Activated CD4-positive, alpha-beta T cell treated with anti-CD3 and anti-CD28 coated beads, Interleukin-2, amount 10 ng/mL, durations not matched to agents 7 days and 5 days (primary cell): ENCODE measurements at regions not wholly inside any gene's neighbourhood (a gene's known extent, or its start where the extent isn't known, plus 50 kb on each side); places are given as distances from the start of the nearest gene placed in this dataset.

ENCODE experiments used
- CTCF ChIA-PET: fragments of 350-600 bp; sonication (Branson Sonifier 250); formaldehyde crosslinking; loops from one replicate; lab custom pipeline; 2021; ENCODE audit warnings: antibody characterized with exemption; lab: Charles Lee
- POLR2A ChIA-PET: fragments of 350-600 bp; sonication (Branson Sonifier 250); formaldehyde crosslinking; loops from one replicate; lab custom pipeline; 2021; ENCODE audit warnings: antibody characterized with exemption; lab: Charles Lee
- DNase-seq: peaks from one replicate; pipeline ENCODE4 v3.0.0-alpha.2; 2020
- H3K27ac Mint-ChIP-seq: one replicate; pipeline ENCODE4 v1.8.0; 2021; ENCODE audit warnings: mild to moderate bottlenecking, moderate library complexity, mixed read lengths
- H3K27me3 Mint-ChIP-seq: one replicate; pipeline ENCODE4 v1.8.0; 2021; ENCODE audit warnings: mixed read lengths
- H3K36me3 Mint-ChIP-seq: one replicate; pipeline ENCODE4 v1.8.0; 2021; ENCODE audit warnings: low read depth, mixed read lengths
- H3K4me1 Mint-ChIP-seq: one replicate; pipeline ENCODE4 v1.8.0; 2021; ENCODE audit warnings: mixed read lengths
- H3K4me3 Mint-ChIP-seq: one replicate; pipeline ENCODE4 v1.8.0; 2021; ENCODE audit warnings: mild to moderate bottlenecking, moderate library complexity, mixed read lengths
- H3K9me3 Mint-ChIP-seq: one replicate; pipeline ENCODE4 v1.8.0; 2021; ENCODE audit warnings: mixed read lengths

DNA sequence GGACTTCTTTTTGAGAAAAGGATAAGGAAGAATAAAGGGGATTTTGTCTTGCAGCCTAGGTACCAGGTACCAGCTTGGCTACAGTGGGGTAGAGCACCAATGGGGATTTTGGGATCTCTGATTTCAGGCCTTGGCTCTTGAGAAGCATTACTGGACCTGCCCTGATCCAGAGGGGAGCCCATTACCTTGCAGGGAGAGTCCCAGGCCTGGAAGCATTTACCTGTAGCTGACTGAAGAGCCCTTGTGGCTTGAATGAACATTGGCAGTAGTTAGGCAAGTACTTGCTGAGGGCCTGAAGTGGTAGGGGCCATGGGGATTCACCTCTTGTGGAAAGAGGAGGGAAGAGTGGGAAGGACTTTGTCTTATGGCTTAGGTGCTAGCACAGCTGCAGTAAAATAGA lies 308.2 kb upstream of the FBXO33 start:
- ChIA-PET CTCF (no interaction called here), POLR2A (no interaction called here)
- H3K36me3 Mint-ChIP-seq = no peaks in the 10 kb centered on the region
- H3K4me3 Mint-ChIP-seq = no peak overlapping the region
- no peak overlapping the region for H3K27ac Mint-ChIP-seq
- peaks cover 3% of the 10 kb centered on the region for H3K9me3 Mint-ChIP-seq
- no peaks in the 10 kb centered on the region for H3K27me3 Mint-ChIP-seq
- DNase-seq = no peak
- no peaks in the 10 kb centered on the region for H3K4me1 Mint-ChIP-seq

DNA sequence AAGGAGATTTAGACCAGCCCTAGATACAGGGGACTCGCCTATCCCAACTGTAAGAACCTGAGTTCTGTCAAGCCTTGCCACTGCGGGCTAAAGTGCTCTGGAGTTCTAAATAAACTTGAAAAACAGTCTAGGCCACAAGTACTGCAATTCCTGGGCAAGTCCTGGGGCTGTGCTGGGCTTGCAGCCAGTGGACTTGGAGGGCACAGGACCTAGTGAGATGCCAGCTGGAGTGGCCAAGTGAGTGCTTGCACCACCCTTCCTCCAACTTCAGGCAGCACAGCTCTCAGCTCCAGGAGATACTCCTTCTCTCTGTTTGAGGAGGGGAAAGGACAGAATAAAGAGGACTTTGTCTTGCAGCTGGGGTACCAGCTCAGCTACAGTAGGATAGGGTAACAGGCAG lies 307.6 kb upstream of the FBXO33 start:
- H3K27me3 Mint-ChIP-seq = no peaks in the 10 kb centered on the region
- POLR2A ChIA-PET = no interaction called here
- no peak for DNase-seq
- H3K27ac Mint-ChIP-seq = no peak overlapping the region
- CTCF ChIA-PET = no interaction called here
- no peak overlapping the region for H3K4me3 Mint-ChIP-seq
- no peaks in the 10 kb centered on the region for H3K36me3 Mint-ChIP-seq
- no peaks in the 10 kb centered on the region for H3K4me1 Mint-ChIP-seq
- H3K9me3 Mint-ChIP-seq = peaks cover 3% of the 10 kb centered on the region

DNA sequence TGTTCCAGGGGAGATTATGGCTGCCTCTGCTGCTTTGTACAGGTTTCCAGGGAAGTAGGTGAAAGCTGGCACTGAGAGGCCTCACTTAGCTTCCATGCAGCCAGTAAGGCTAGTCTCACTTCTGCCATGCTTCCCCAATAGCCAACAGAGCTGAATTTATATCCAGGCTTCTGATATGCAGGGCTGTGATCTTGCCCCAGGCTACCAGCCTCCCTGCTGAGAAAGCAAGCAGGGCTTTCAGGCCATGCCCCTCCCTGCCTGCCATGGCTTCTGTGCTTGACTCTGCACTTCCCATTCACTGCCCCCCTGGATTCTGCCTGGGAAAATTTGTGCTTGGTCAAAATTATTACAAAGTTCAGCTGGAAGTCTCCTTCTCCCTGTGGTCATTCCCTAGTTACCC lies 302.1 kb upstream of the FBXO33 start:
- Mint-ChIP-seq H3K27ac (no peak overlapping the region), H3K4me1 (no peaks in the 10 kb centered on the region), H3K27me3 (no peaks in the 10 kb centered on the region), H3K4me3 (no peak overlapping the region), H3K9me3 (no peaks in the 10 kb centered on the region), H3K36me3 (no peaks in the 10 kb centered on the region)
- CTCF ChIA-PET = no interaction called here
- POLR2A ChIA-PET = no interaction called here
- DNase-seq = no peak

DNA sequence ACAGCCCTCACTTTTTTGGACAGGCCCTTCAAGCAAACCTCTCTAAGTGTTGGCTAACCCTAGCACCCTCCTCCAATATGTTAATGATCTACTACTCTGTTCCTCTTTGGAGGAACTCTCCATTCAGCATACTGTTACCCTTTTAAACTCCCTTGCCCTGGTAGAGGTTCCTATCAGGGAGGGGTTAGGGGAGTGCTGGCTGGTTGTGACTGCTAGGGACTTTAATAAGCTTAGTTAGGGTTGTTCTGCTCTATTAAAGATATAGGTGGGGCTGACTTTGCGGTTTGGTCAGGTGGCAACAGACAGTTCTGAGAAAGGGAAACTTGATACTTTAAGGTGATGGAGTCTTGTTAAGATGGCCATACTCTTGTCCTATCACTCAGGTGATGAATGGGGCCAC lies 301.5 kb upstream of the FBXO33 start:
- Mint-ChIP-seq H3K4me3 (no peak overlapping the region), H3K36me3 (no peaks in the 10 kb centered on the region), H3K27ac (no peak overlapping the region), H3K9me3 (no peaks in the 10 kb centered on the region), H3K27me3 (no peaks in the 10 kb centered on the region), H3K4me1 (no peaks in the 10 kb centered on the region)
- DNase-seq = no peak
- CTCF ChIA-PET = no interaction called here
- POLR2A ChIA-PET = no interaction called here

DNA sequence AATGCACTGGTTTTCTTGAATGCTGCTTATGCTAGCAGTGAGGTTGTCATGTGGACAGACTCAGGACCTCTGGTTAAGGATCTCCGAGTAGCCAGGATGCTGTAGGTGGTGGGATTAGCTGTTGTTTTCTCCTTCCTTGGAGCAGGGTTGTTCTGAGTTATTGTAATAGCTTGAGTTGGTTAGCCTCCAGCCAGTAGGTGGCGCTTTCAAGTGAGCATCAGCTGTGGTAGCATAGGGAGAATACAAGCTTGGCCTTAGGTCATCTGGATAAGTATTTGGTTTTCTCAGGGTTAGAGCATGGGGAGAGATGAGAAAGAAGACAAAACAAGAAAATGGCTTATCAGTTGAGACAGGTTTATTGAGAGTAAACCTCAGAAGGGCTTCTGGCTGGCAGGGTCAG lies 299.7 kb upstream of the FBXO33 start:
- H3K4me3 Mint-ChIP-seq = no peak overlapping the region
- no peak overlapping the region for H3K27ac Mint-ChIP-seq
- ChIA-PET CTCF (no interaction called here), POLR2A (no interaction called here)
- no peaks in the 10 kb centered on the region for H3K27me3 Mint-ChIP-seq
- no peaks in the 10 kb centered on the region for H3K36me3 Mint-ChIP-seq
- no peaks in the 10 kb centered on the region for H3K4me1 Mint-ChIP-seq
- no peak for DNase-seq
- H3K9me3 Mint-ChIP-seq = no peaks in the 10 kb centered on the region

DNA sequence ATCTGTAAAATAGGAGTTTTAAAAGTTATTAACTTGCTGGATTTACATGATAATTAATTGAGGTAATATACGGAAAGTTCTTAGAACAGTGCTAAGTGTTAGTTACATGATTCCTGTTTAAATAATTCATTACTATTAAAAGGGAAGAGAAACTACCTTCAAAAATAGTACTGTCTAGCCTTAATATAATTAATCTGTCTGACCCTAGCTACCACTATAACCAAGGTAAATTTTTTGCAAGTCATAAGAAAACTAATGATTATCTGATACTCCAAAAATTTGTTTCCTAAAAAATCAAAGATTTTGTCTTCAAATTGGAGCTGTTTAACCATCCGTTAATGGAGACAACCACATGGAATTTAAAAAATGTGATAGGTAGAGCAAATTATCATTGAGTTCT lies 294.3 kb upstream of the FBXO33 start:
- H3K27me3 Mint-ChIP-seq = no peaks in the 10 kb centered on the region
- DNase-seq = no peak
- no peak overlapping the region for H3K4me3 Mint-ChIP-seq
- ChIA-PET CTCF (no interaction called here), POLR2A (no interaction called here)
- no peaks in the 10 kb centered on the region for H3K4me1 Mint-ChIP-seq
- H3K36me3 Mint-ChIP-seq = no peaks in the 10 kb centered on the region
- no peaks in the 10 kb centered on the region for H3K9me3 Mint-ChIP-seq
- H3K27ac Mint-ChIP-seq = no peak overlapping the region

DNA sequence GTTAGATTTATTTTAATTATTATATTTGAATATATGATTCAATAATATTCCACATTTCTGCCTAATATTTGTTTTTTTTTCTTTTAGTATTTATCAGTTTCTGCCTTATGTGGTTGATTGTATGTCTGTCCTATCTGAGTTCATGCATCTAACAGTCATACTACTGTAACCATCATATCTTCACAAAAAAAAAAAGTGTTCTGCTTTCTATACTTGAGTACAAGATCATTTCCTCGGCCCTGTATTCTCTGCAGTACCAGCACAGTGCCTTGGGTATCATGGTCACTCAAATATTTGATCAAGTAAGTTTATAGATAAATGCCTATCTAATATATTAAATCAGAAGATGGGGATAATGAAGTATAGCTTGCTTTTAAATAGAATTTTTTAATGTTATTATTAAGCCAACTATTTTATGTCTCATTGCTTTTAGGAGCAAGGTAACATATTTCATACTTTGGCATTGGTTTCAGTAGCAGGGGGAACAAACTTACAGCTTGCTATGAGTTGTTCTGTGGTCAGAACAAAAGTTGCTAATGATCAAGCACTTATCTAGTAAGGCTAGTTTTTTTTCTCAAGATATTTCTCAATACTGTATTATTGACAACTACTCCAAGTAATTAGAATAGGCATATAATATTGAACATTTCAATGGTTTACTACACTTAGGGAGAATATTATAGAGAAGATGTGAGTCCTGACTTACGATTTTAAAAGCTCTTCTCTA lies 290.5 kb upstream of the FBXO33 start:
- H3K36me3 Mint-ChIP-seq = no peaks in the 10 kb centered on the region
- H3K9me3 Mint-ChIP-seq = no peaks in the 10 kb centered on the region
- no peaks in the 10 kb centered on the region for H3K27me3 Mint-ChIP-seq
- H3K27ac Mint-ChIP-seq = no peak overlapping the region
- H3K4me1 Mint-ChIP-seq = no peaks in the 10 kb centered on the region
- H3K4me3 Mint-ChIP-seq = no peak overlapping the region
- no peak for DNase-seq
- ChIA-PET CTCF (no interaction called here), POLR2A (no interaction called here)

DNA sequence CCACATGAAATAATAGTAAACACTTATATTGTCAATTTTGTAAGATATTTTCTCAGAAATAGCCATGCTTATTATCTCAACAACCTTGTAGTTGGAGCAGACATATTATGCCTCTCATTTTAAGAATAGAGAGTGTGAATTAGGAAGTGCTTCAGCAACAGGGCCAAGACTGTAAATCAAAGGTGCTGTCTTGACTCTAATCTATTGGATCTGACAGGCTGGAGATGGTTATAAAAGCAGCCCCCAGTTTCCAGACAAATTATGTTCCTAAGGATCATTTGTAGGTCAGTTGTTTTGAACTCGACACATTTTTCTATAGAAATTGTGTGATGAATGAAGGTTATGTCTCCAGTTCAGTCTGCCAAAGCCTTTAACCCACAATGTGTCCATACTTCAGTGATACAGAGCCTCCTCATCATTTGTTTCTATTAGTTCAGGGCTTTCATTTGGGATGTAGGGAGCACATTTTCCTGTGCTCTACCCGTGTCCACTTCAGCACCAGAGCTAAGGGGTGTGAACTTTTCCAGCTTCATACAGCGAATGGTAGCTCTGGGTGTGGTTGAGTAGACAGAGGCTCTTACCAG lies 284.8 kb upstream of the FBXO33 start:
- Mint-ChIP-seq H3K9me3 (no peaks in the 10 kb centered on the region), H3K4me1 (no peaks in the 10 kb centered on the region), H3K27ac (no peak overlapping the region), H3K36me3 (no peaks in the 10 kb centered on the region), H3K27me3 (no peaks in the 10 kb centered on the region), H3K4me3 (no peak overlapping the region)
- CTCF ChIA-PET = no interaction called here
- no peak for DNase-seq
- POLR2A ChIA-PET = no interaction called here

DNA sequence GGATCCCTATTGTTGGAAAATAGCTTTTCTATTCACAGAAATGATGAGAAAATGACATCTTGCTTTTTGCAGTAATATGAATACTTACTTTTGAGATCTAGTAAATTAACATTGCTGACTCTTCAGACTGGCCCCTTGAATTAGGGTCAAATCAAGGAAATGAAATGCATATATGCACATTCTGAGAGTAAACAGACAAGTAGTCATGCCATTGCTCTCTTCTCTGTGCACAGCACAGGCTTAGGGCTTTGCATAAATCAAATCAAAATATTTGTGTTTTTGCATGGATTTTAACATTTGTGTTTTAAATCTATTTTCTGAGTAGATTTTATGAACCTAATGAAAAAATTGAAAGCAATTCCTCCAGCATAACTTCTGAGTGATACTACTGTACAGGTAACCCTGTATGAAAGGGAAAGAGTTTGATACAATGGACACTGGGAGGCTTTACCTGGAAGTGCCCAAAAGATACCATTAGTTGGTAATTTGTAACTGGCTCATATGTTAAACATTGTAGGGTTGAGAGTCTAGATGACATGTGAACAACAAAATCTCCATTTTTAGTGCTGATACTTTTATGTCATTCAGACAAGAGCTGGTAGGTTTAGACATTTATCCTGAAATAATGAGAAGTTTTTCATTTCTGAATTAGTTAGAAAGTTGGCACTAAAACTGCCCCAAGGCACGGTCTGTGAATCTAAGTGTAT lies 280.2 kb upstream of the FBXO33 start:
- H3K27ac Mint-ChIP-seq = no peak overlapping the region
- H3K36me3 Mint-ChIP-seq = no peaks in the 10 kb centered on the region
- H3K27me3 Mint-ChIP-seq = no peaks in the 10 kb centered on the region
- no peak overlapping the region for H3K4me3 Mint-ChIP-seq
- H3K4me1 Mint-ChIP-seq = no peaks in the 10 kb centered on the region
- no peak for DNase-seq
- H3K9me3 Mint-ChIP-seq = no peaks in the 10 kb centered on the region
- ChIA-PET POLR2A (no interaction called here), CTCF (no interaction called here)

DNA sequence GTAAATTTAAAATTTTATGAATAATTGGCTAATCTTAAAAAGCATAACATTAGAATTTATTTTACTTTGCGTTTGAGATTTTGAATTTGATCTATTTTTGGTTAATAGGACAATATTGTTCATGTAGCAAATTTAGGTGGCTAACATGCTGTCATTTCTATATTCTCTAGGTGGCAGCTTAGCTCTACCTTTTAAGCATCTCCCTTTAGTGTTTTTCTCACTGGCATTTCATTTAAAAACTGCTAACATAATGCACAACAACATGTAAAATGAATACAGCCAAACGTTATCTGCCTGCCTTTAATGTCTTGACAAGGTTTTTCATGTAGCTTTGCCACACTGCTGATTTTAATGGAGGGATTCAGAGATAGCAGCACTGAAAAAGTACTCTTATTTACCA lies 272.4 kb upstream of the FBXO33 start:
- no peaks in the 10 kb centered on the region for H3K27me3 Mint-ChIP-seq
- peaks cover 11% of the 10 kb centered on the region for H3K9me3 Mint-ChIP-seq
- ChIA-PET CTCF (no interaction called here), POLR2A (no interaction called here)
- no peak overlapping the region for H3K27ac Mint-ChIP-seq
- no peak for DNase-seq
- H3K4me3 Mint-ChIP-seq = no peak overlapping the region
- H3K36me3 Mint-ChIP-seq = no peaks in the 10 kb centered on the region
- no peaks in the 10 kb centered on the region for H3K4me1 Mint-ChIP-seq

DNA sequence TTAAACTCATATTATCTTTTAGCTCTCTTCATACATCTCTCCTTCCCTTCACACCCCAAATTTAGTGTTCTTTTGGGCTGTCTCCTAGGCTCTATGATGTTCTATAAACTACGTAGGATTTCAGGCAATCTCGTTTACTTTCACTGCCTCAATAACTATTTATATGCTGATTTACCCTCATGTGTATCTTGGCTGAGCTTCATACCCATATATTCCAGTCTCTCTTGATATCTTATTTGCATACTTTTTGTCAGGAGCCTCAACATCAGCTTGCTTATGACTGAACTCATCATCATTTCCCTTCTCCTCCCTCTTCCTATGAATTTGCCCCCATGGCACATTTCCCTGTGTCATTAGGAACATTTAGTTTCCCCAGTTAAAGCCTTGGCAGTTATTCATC lies 262.1 kb upstream of the FBXO33 start:
- Mint-ChIP-seq H3K4me3 (no peak overlapping the region), H3K27me3 (no peaks in the 10 kb centered on the region), H3K27ac (no peak overlapping the region), H3K36me3 (no peaks in the 10 kb centered on the region), H3K4me1 (no peaks in the 10 kb centered on the region), H3K9me3 (peaks cover 12% of the 10 kb centered on the region)
- no peak for DNase-seq
- CTCF ChIA-PET = no interaction called here
- POLR2A ChIA-PET = interaction anchor here (0.7 kb wide), 1 partner anchor 148 kb away, joined by 9 read pairs; no protein-coding TSS in a partner anchor

DNA sequence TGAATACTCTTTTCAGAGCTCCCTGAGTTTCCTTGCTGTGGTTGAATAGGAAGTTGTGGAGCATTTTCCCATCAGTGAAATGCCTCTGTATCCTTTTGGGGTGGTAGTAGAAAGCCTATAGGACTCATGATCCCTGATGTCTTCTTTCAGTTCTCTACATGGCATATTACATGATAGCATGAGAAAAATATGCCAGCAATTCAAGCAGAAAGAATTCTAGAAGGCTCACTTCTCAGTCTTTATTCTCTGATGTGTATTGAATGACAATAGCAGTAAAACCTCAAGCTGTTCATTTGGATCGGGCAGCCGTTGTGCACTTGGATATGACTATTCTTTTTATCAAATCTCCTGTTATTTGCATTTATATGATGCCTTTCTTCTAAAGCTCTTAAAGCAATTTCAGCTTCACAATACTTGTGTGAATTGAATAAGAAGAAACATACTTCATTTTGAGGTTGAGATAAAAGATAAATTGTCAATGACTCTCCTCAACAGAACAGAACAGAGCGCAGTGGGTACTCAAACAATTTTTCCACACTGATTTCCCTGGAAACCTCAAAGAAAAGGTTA lies 251.5 kb upstream of the FBXO33 start:
- Mint-ChIP-seq H3K27me3 (no peaks in the 10 kb centered on the region), H3K27ac (no peak overlapping the region), H3K36me3 (no peaks in the 10 kb centered on the region), H3K4me3 (no peak overlapping the region), H3K9me3 (peaks cover 3% of the 10 kb centered on the region), H3K4me1 (no peaks in the 10 kb centered on the region)
- CTCF ChIA-PET = no interaction called here
- DNase-seq = no peak
- POLR2A ChIA-PET = no interaction called here

DNA sequence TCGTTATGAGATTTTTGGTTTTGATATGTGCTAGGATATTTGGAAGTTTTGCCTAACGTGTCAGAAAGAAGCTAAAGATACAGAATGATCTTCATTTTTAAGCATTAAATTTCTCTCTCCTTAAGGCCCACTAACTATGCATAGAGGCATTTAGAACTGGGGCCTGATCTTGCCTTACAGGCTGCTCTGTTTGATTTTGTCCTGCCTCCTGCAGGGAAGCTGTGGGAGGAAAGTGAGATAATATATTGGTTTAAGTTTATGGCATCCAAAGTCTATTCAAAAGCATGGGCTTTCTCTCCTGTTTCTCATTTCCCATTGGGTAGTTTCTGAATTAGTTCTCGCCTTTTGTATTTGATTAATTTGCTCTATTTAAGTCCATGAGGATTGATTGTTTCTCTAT lies 250.3 kb upstream of the FBXO33 start:
- POLR2A ChIA-PET = no interaction called here

More for the DNA sequence above, 250.3 kb upstream of the FBXO33 start:
- DNase-seq = no peak
- CTCF ChIA-PET = no interaction called here
- Mint-ChIP-seq H3K36me3 (no peaks in the 10 kb centered on the region), H3K9me3 (peaks cover 3% of the 10 kb centered on the region), H3K27ac (no peak overlapping the region), H3K4me1 (no peaks in the 10 kb centered on the region), H3K27me3 (no peaks in the 10 kb centered on the region), H3K4me3 (no peak overlapping the region)
